ENCODE measurements at regions not wholly inside any gene's neighbourhood (a gene's known extent, or its start where the extent isn't known, plus 50 kb on each side); places are given as distances from the start of the nearest gene placed in this dataset.
"Not testable (repeated sequence)": the region's sequence is repeated elsewhere in the genome, so short reads cannot be mapped to it uniquely, and the experiment has no call there.

DNA sequence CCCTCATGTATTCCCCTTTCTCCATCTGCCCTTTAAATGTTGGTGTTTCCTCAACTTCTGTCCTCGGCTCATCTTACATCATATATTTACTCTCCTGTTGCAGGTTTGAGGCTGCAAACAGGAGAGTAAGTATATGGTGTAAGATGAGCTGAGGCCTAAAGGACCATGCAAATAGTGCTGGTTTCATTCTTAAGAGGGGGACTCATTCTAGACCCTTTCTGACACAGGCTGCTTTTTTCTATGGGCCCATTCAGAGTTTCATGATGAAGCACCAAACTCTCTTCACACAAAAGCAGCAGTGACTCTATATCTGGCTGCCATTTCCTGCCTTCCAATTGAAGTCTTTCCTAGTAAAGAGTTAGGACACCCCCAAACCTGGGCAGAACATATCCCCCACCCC is 218.5 kb downstream of the PHLDA1 start:
- no peaks in the 10 kb centered on the region for H3K36me3 Mint-ChIP-seq (ENCODE audit: low read depth)
- DNase-seq (ENCODE audit: low spot score), result no peak
- no peak overlapping the region for H3K4me3 Mint-ChIP-seq
- peaks cover 10% of the 10 kb centered on the region for H3K27me3 Mint-ChIP-seq (ENCODE audit: insufficient read depth)
- peaks cover 24% of the 10 kb centered on the region for H3K4me1 Mint-ChIP-seq (ENCODE audit: low read depth)
- H3K27ac Mint-ChIP-seq, result no peak overlapping the region
- intact Hi-C loops (cut with micrococcal nuclease), result no loop called here
- H3K9me3 Mint-ChIP-seq, result peaks cover 19% of the 10 kb centered on the region

DNA sequence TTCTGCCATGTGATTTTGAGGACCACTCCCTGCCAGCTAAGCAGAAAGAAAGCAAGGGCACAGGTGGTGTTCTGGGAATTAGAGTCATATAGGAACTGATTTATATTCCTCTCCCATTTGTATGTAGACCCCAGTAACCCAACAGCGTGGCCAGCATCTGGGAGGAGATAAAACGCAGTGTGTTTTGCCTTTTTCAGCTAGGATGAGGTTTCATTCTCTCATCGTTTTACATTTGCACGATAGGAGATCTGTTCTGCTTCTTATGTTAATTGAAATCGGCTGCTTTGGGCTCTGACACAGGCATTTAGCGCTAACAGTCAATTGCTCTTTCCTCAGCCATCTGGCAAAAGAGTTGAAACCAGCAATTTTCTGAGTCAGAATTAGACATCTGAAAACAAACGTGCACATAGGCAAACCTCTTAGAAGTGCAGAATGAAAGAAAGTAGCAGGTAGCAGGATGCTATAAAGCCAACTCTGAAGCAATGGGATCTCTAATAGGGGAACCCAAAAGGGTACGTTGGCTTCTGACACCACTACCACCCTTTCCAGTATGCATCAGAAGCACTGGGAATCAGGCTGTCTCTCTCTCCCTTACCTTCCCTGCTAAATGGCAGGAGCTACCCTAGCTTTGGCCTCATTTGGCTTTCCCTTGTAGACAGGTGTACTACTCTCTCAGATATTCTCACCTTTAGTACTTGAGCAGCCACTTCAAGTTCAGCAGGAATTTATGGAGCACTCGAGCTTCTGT is 219.1 kb downstream of the PHLDA1 start:
- Mint-ChIP-seq H3K9me3 (peaks cover 22% of the 10 kb centered on the region), H3K27me3 (ENCODE audit: insufficient read depth) (peaks cover 10% of the 10 kb centered on the region), H3K36me3 (ENCODE audit: low read depth) (no peaks in the 10 kb centered on the region), H3K4me3 (no peak overlapping the region), H3K27ac (no peak overlapping the region), H3K4me1 (ENCODE audit: low read depth) (peaks cover 24% of the 10 kb centered on the region)
- intact Hi-C loops (cut with micrococcal nuclease), result no loop called here
- no peak for DNase-seq (ENCODE audit: low spot score)

DNA sequence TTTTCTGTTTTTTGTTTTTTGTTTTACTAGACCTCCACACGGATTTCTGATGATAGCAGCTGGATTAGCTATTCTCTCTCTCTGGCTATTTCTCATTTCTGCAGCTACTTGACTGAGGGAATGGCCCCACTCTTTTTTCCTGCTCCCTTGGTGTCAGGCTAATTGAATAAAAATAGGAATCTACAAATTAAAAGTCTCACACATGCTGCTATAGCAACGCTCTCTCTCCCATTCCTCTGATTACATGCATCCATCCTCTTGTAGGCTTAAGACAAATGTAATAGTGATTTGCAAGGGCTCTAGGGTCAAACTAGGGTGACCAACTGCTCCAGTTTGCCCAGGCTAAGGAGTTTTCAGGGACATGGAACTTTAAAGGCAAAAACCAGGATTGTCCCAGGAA is 221.8 kb downstream of the PHLDA1 start:
- no peaks in the 10 kb centered on the region for H3K36me3 Mint-ChIP-seq (ENCODE audit: low read depth)
- DNase-seq (ENCODE audit: low spot score), result no peak
- no peak overlapping the region for H3K27ac Mint-ChIP-seq
- peaks cover 7% of the 10 kb centered on the region for H3K4me1 Mint-ChIP-seq (ENCODE audit: low read depth)
- intact Hi-C loops (cut with micrococcal nuclease), result loop anchor here (5.0 kb wide), 1 partner anchor 282 kb away; no protein-coding TSS in a partner anchor
- H3K27me3 Mint-ChIP-seq (ENCODE audit: insufficient read depth), result peaks cover 10% of the 10 kb centered on the region
- no peak overlapping the region for H3K4me3 Mint-ChIP-seq
- H3K9me3 Mint-ChIP-seq, result peaks cover 30% of the 10 kb centered on the region

DNA sequence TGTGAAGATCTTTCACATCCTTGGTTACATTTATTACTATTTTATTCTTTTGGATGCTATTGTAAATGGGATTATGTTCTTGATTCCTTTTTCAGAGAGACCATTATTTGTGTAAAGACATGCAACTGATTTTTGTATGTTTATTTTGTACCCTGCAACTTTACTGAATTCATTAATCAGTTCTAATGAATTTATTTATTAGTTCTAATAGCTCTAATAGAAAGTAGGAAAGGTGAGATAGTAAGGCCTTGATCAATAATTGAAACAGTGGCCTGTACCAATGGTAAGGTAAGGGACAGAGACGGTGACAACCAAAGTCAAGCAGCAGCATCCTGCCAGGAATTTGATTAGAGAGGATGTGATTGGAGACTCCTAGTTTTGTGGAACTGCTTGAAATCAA is 224.1 kb downstream of the PHLDA1 start:
- Mint-ChIP-seq H3K36me3 (ENCODE audit: low read depth) (no peaks in the 10 kb centered on the region), H3K27ac (no peak overlapping the region), H3K9me3 (peaks cover 30% of the 10 kb centered on the region), H3K4me1 (ENCODE audit: low read depth) (peaks cover 6% of the 10 kb centered on the region), H3K4me3 (no peak overlapping the region), H3K27me3 (ENCODE audit: insufficient read depth) (peaks cover 6% of the 10 kb centered on the region)
- intact Hi-C loops (cut with micrococcal nuclease), result loop anchor here (5.0 kb wide), 1 partner anchor 280 kb away; no protein-coding TSS in a partner anchor
- DNase-seq (ENCODE audit: low spot score), result no peak

DNA sequence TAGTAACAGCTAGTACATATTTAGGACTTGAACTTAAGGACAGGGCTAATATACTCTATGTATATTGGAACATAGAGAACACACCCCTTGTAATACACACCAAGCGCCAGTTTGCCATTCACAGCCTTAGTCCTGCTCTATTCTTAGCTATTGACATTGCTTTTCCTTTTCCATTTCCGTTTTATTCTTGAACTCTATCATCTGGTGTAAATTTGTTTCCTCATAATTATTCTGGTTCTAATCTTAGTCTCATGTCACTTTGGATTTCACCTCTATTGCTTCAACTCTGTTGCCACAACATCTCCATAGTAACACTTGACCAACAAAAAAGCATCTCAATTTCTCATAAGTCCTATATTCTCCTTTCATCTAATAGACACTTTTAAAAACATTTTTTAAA is 225.7 kb downstream of the PHLDA1 start:
- no peak overlapping the region for H3K4me3 Mint-ChIP-seq
- H3K4me1 Mint-ChIP-seq (ENCODE audit: low read depth), result no peaks in the 10 kb centered on the region
- H3K9me3 Mint-ChIP-seq, result peaks cover 30% of the 10 kb centered on the region
- no peak overlapping the region for H3K27ac Mint-ChIP-seq
- no peak for DNase-seq (ENCODE audit: low spot score)
- peaks cover 5% of the 10 kb centered on the region for H3K27me3 Mint-ChIP-seq (ENCODE audit: insufficient read depth)
- no peaks in the 10 kb centered on the region for H3K36me3 Mint-ChIP-seq (ENCODE audit: low read depth)
- intact Hi-C loops (cut with micrococcal nuclease), result loop anchor here (5.0 kb wide), 1 partner anchor 279 kb away; no protein-coding TSS in a partner anchor

DNA sequence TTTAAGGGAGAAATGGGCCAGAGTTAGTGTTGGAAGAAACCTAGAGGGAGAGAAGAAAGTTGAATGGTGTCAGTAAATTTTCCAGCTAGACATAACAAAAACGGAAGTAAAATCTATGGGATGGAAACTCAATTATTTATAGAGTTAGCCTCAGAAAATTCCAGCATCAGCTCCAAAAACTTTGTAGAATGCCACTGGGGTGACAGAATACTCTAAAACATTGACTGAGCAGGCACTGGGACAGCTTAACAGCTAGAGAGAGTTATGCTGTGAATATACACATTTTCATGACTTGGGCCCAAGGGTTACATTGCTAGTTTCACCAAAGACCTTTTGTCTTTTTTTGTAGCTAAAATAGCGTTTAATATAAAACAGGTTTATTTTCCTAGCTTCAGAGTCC is 226.3 kb downstream of the PHLDA1 start:
- intact Hi-C loops (cut with micrococcal nuclease), result loop anchor here (5.0 kb wide), 1 partner anchor 278 kb away; no protein-coding TSS in a partner anchor
- H3K4me1 Mint-ChIP-seq (ENCODE audit: low read depth), result no peaks in the 10 kb centered on the region
- H3K4me3 Mint-ChIP-seq, result no peak overlapping the region
- no peak overlapping the region for H3K27ac Mint-ChIP-seq
- H3K36me3 Mint-ChIP-seq (ENCODE audit: low read depth), result no peaks in the 10 kb centered on the region
- peaks cover 30% of the 10 kb centered on the region for H3K9me3 Mint-ChIP-seq
- peaks cover 2% of the 10 kb centered on the region for H3K27me3 Mint-ChIP-seq (ENCODE audit: insufficient read depth)
- DNase-seq (ENCODE audit: low spot score), result no peak

DNA sequence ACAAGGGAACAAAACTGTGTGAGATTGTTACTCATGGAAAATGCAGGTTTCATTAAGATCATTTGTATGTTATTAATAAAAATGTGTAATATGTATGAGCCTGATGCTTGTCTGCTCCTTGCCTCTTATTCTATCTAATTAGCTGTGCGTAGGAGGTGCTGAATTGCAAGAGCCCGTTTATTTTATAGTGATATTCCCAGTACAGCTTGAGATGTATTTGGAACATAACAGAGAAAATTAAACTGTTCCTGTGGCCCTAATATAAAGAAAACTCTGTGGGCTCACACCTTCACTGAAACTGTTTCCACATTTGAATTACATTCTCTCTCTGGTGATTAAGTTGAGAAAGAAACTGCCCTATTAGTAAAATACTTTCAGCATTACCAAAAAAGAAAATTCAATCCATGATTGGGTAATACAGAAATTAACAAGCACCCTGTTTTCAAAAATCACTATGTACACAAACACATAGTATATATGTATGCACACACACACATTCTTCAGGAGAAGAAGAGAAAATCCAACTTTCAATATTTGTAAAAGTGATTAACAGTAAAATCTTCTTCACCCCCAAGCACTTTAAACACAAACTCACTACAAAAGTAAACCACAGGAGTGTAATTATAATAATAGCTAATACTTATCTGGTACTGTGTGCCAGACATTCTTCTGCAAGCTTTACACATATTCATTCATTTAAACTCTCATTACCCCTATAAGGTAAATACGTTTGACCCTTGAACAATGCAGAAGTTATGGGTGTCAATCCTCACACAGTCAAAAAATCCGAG is 233.2 kb downstream of the PHLDA1 start:
- no peak overlapping the region for H3K27ac Mint-ChIP-seq
- intact Hi-C loops (cut with micrococcal nuclease), result no loop called here
- no peak for DNase-seq (ENCODE audit: low spot score)
- H3K4me3 Mint-ChIP-seq, result no peak overlapping the region
- H3K4me1 Mint-ChIP-seq (ENCODE audit: low read depth), result no peaks in the 10 kb centered on the region
- peaks cover 20% of the 10 kb centered on the region for H3K27me3 Mint-ChIP-seq (ENCODE audit: insufficient read depth)
- no peaks in the 10 kb centered on the region for H3K9me3 Mint-ChIP-seq
- H3K36me3 Mint-ChIP-seq (ENCODE audit: low read depth), result no peaks in the 10 kb centered on the region

DNA sequence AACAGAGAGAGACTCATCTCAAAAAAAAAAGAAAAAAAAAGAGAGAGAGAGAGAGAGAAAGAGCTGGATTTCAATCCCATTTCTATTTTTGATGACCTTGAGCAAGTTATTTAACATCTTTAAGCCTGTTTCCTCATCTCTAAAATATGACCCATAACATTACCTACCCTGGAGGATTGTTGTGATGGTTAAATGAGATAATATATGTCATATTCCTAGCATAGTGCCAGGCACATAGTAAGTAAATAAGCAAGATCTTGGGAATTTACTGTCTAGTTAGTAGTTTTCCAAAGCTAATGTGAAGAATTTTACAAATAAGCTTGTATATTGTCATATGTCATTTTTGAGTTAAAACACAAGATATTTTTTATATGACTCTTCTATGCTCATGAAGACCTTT is 236.5 kb downstream of the PHLDA1 start:
- Mint-ChIP-seq H3K27ac (no peak overlapping the region), H3K36me3 (ENCODE audit: low read depth) (no peaks in the 10 kb centered on the region), H3K4me1 (ENCODE audit: low read depth) (peaks cover 5% of the 10 kb centered on the region), H3K9me3 (no peaks in the 10 kb centered on the region), H3K27me3 (ENCODE audit: insufficient read depth) (peaks cover 24% of the 10 kb centered on the region), H3K4me3 (no peak overlapping the region)
- intact Hi-C loops (cut with micrococcal nuclease), result no loop called here
- no peak for DNase-seq (ENCODE audit: low spot score)

DNA sequence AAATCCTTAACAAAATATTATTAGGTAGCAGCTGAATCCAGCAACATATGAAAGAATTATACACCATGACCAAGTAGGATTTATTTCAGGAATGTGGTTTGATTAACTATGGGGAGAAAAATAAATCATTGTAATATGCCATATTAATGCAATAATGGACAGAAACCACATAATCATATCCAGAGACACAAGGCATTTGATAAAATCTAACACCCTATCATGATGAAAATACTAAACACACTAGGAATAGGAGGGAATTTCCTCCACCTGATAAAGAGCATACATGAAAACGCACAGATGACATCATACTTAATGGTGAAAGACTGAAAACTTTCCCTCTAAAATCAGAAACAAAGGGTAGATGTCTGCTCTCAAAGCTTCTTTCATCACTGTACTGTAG is 238.9 kb downstream of the PHLDA1 start:
- Mint-ChIP-seq H3K27me3 (ENCODE audit: insufficient read depth) (peaks cover 23% of the 10 kb centered on the region), H3K36me3 (ENCODE audit: low read depth) (no peaks in the 10 kb centered on the region), H3K4me1 (ENCODE audit: low read depth) (peaks cover 5% of the 10 kb centered on the region), H3K9me3 (no peaks in the 10 kb centered on the region), H3K4me3 (no peak overlapping the region), H3K27ac (no peak overlapping the region)
- intact Hi-C loops (cut with micrococcal nuclease), result loop anchor here (5.0 kb wide), 1 partner anchor 55 kb away; no protein-coding TSS in a partner anchor
- DNase-seq (ENCODE audit: low spot score), result no peak

DNA sequence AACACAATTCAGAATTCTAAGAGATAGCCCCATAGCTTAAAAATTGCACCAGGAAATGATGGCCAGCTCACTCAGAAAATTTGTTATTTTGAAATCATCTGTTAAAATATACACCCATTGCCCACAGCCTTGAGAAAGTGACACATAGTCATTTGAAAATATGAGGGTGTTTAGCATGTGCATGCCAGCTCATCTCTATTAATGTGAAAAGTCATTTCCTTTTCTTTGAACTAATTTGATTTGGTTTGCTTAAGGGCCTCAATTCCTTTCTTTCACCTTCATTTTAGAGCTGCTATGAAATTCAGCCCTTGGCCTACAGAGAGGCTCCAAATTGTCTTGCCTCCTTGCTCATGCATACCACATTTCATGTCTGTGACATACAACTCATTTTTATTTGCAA is 241.4 kb downstream of the PHLDA1 start:
- intact Hi-C loops (cut with micrococcal nuclease), result loop anchor here (5.0 kb wide), 1 partner anchor 53 kb away; no protein-coding TSS in a partner anchor
- H3K4me1 Mint-ChIP-seq (ENCODE audit: low read depth), result peaks cover 5% of the 10 kb centered on the region
- H3K36me3 Mint-ChIP-seq (ENCODE audit: low read depth), result no peaks in the 10 kb centered on the region
- H3K27me3 Mint-ChIP-seq (ENCODE audit: insufficient read depth), result peaks cover 17% of the 10 kb centered on the region
- no peak overlapping the region for H3K27ac Mint-ChIP-seq
- no peak for DNase-seq (ENCODE audit: low spot score)
- H3K9me3 Mint-ChIP-seq, result no peaks in the 10 kb centered on the region
- H3K4me3 Mint-ChIP-seq, result no peak overlapping the region

DNA sequence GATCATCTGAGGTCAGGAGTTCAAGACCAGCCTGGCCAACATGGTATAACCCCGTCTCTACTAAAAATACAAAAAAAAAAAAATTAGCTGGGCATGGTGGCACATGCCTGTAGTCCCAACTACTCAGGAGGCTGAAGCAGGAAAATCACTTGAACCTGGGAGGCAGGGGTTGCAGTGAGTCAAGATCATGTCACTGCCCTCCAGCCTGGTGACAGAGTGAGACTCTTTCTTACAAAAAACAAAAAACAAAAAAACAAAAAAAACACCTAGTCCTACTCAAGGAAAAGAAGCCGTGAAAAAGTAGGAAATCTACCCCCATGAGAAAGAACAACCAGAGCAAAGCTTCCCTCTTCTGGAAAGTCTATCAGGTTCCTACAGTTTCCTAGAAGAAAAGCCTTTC is 244.4 kb downstream of the PHLDA1 start:
- DNase-seq (ENCODE audit: low spot score); intact Hi-C loops (cut with micrococcal nuclease); H3K27me3 Mint-ChIP-seq (ENCODE audit: insufficient read depth); H3K4me1 Mint-ChIP-seq (ENCODE audit: low read depth); H3K9me3 Mint-ChIP-seq; H3K27ac Mint-ChIP-seq; H3K4me3 Mint-ChIP-seq; H3K36me3 Mint-ChIP-seq (ENCODE audit: low read depth): not testable (repeated sequence)

DNA sequence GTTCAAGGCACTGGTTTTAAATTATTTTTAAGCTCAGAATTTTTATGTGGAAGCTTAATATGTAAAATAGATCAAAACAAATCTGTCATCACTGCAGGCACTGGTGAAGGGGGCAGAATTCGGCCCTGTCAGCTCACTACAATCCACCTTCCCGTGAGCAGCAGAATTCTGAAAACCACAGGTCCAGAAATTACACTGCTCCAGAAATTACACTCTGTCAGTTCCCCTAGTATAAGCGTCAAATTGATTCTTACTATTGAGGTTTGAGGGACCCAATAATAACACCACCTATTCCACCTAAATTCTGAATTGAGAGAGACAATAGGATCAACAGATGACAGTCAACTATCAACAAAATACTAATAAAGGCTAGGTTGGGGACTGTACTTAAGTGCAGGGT is 245.5 kb downstream of the PHLDA1 start:
- DNase-seq (ENCODE audit: low spot score), result no peak
- Mint-ChIP-seq H3K4me3 (no peak overlapping the region), H3K4me1 (ENCODE audit: low read depth) (no peaks in the 10 kb centered on the region), H3K27me3 (ENCODE audit: insufficient read depth) (peaks cover 6% of the 10 kb centered on the region), H3K36me3 (ENCODE audit: low read depth) (no peaks in the 10 kb centered on the region), H3K27ac (no peak overlapping the region), H3K9me3 (no peaks in the 10 kb centered on the region)
- intact Hi-C loops (cut with micrococcal nuclease), result no loop called here

DNA sequence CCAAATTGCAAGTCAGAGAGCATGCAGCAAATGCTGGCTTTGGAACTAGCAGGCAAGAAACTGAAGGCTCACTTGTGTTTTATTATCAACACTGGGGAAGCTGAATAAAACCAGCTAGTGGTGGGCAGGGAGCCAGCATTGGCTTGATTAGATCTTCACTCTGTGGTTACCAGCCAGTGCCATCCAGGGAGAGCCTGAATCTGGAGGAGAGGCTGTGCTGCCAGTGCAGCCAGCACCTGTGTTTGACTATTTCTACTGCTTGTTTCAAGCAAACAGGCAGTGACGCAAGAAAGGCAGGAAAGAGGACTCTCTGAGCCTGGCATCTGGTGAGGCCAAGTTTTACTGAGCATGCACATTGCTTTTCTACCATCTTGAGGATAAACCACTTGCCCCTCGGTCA is 247.0 kb downstream of the PHLDA1 start:
- no peak for DNase-seq (ENCODE audit: low spot score)
- no peaks in the 10 kb centered on the region for H3K36me3 Mint-ChIP-seq (ENCODE audit: low read depth)
- H3K4me3 Mint-ChIP-seq, result no peak overlapping the region
- no peaks in the 10 kb centered on the region for H3K9me3 Mint-ChIP-seq
- peaks cover 2% of the 10 kb centered on the region for H3K4me1 Mint-ChIP-seq (ENCODE audit: low read depth)
- no peak overlapping the region for H3K27ac Mint-ChIP-seq
- intact Hi-C loops (cut with micrococcal nuclease), result no loop called here
- H3K27me3 Mint-ChIP-seq (ENCODE audit: insufficient read depth), result peaks cover 13% of the 10 kb centered on the region

Measured in activated T-helper 1 cell treated with anti-CD3 and anti-CD28 coated beads, Interleukin-12 subunit alpha, Interleukin-12 subunit beta, Interleukin-2, Interleukin-4 antibody, amounts not matched to agents 30 ng/mL and 10 ng/mL and 1 ng/mL, durations not matched to agents 14 hours and 24 hours and 36 hours (primary cell).